ENCODE measurements at regions not wholly inside any gene's neighbourhood (a gene's known extent, or its start where the extent isn't known, plus 50 kb on each side); places are given as distances from the start of the nearest gene placed in this dataset.
"Not testable (repeated sequence)": the region's sequence is repeated elsewhere in the genome, so short reads cannot be mapped to it uniquely, and the experiment has no call there.

GRCh38 chr1:177646757-177647730, 322.8 kb downstream of the SEC16B start:
- no peak for ATAC-seq (ENCODE audit: low read depth in 2 of 2)

GRCh38 chr1:177645491-177646190, 324.2 kb downstream of the SEC16B start:
- H3K4me3 Mint-ChIP-seq: no peak overlapping the region
- H3K4me1 Mint-ChIP-seq: no peaks in the 10 kb centered on the region
- Histone ChIP-seq H3K9me3 (ENCODE audit: control insufficient read depth in 2 of 2, low read length in 2 of 2) (no peaks in the 10 kb centered on the region), H3K4me3 (ENCODE audit: low read depth, low read length) (no peak overlapping the region), H3K27ac (ENCODE audit: insufficient read depth, low read length, poor library complexity, severe bottlenecking) (no peak overlapping the region), H3K4me1 (ENCODE audit: control insufficient read depth, insufficient read depth, low read length, poor library complexity, severe bottlenecking) (no peaks in the 10 kb centered on the region), H3K27me3 (ENCODE audit: control insufficient read depth, insufficient read depth, low read length) (no peaks in the 10 kb centered on the region), H3K36me3 (ENCODE audit: control insufficient read depth, insufficient read depth, low read length) (no peaks in the 10 kb centered on the region)
- H3K27ac Mint-ChIP-seq: no peak overlapping the region
- H3K9me3 Mint-ChIP-seq: peaks cover 2 to 14% (median 6%) of the 10 kb centered on the region in 7 donors
- DNase-seq (no peak), ATAC-seq (ENCODE audit: low read depth in 2 of 2) (no peak)
- no peaks in the 10 kb centered on the region for H3K27me3 Mint-ChIP-seq
- H3K36me3 Mint-ChIP-seq: no peaks in the 10 kb centered on the region

More at GRCh38 chr1:177646757-177647730, 322.8 kb downstream of the SEC16B start:
- H3K4me1 Mint-ChIP-seq: no peaks in the 10 kb centered on the region
- H3K27ac ChIP-seq (ENCODE audit: insufficient read depth, low read length, poor library complexity, severe bottlenecking): no peak overlapping the region
- H3K4me3 Mint-ChIP-seq: no peak overlapping the region
- no peaks in the 10 kb centered on the region for H3K9me3 ChIP-seq (ENCODE audit: control insufficient read depth in 2 of 2, low read length in 2 of 2)
- no peaks in the 10 kb centered on the region for H3K27me3 Mint-ChIP-seq
- no peaks in the 10 kb centered on the region for H3K36me3 Mint-ChIP-seq
- no peaks in the 10 kb centered on the region for H3K27me3 ChIP-seq (ENCODE audit: control insufficient read depth, insufficient read depth, low read length)
- no peak overlapping the region for H3K4me3 ChIP-seq (ENCODE audit: low read depth, low read length)
- no peak for DNase-seq
- H3K36me3 ChIP-seq (ENCODE audit: control insufficient read depth, insufficient read depth, low read length): no peaks in the 10 kb centered on the region
- H3K27ac Mint-ChIP-seq: no peak overlapping the region
- H3K9me3 Mint-ChIP-seq: peaks cover 2 to 14% (median 5%) of the 10 kb centered on the region in 7 donors
- no peaks in the 10 kb centered on the region for H3K4me1 ChIP-seq (ENCODE audit: control insufficient read depth, insufficient read depth, low read length, poor library complexity, severe bottlenecking)

- Mint-ChIP-seq H3K27ac (no peak overlapping the region), H3K4me3 (no peak overlapping the region), H3K36me3 (no peaks in the 10 kb centered on the region), H3K4me1 (no peaks in the 10 kb centered on the region), H3K27me3 (no peaks in the 10 kb centered on the region), H3K9me3 (peaks cover 0 to 7% (median 3%) of the 10 kb centered on the region in 7 donors)
- Histone ChIP-seq H3K4me3 (ENCODE audit: low read depth, low read length) (no peak overlapping the region), H3K4me1 (ENCODE audit: control insufficient read depth, insufficient read depth, low read length, poor library complexity, severe bottlenecking) (no peaks in the 10 kb centered on the region), H3K36me3 (ENCODE audit: control insufficient read depth, insufficient read depth, low read length) (no peaks in the 10 kb centered on the region), H3K27me3 (ENCODE audit: control insufficient read depth, insufficient read depth, low read length) (no peaks in the 10 kb centered on the region), H3K9me3 (ENCODE audit: control insufficient read depth in 2 of 2, low read length in 2 of 2) (no peaks in the 10 kb centered on the region), H3K27ac (ENCODE audit: insufficient read depth, low read length, poor library complexity, severe bottlenecking) (no peak overlapping the region)
- no peak for ATAC-seq (ENCODE audit: low read depth in 2 of 2)
- no peak for DNase-seq
Observed at GRCh38 chr1:177640687-177641086, 329.2 kb downstream of the SEC16B start.

GRCh38 chr1:177634151-177634550, 335.7 kb downstream of the SEC16B start:
- not testable (repeated sequence) for H3K36me3 Mint-ChIP-seq; H3K4me3 Mint-ChIP-seq; DNase-seq; H3K27ac ChIP-seq (ENCODE audit: insufficient read depth, low read length, poor library complexity, severe bottlenecking); H3K27me3 ChIP-seq (ENCODE audit: control insufficient read depth, insufficient read depth, low read length); H3K9me3 ChIP-seq (ENCODE audit: control insufficient read depth in 2 of 2, low read length in 2 of 2); ATAC-seq (ENCODE audit: low read depth in 2 of 2); H3K4me3 ChIP-seq (ENCODE audit: low read depth, low read length); H3K27ac Mint-ChIP-seq; H3K4me1 ChIP-seq (ENCODE audit: control insufficient read depth, insufficient read depth, low read length, poor library complexity, severe bottlenecking); H3K27me3 Mint-ChIP-seq; H3K36me3 ChIP-seq (ENCODE audit: control insufficient read depth, insufficient read depth, low read length); H3K4me1 Mint-ChIP-seq
- H3K9me3 Mint-ChIP-seq: peaks cover 0 to 11% (median 1%) of the 10 kb centered on the region in 7 donors

GRCh38 chr1:177632923-177633615, 336.8 kb downstream of the SEC16B start:
- H3K9me3 Mint-ChIP-seq: peaks cover 0 to 11% (median 1%) of the 10 kb centered on the region in 7 donors
- no peaks in the 10 kb centered on the region for H3K27me3 ChIP-seq (ENCODE audit: control insufficient read depth, insufficient read depth, low read length)
- H3K4me3 Mint-ChIP-seq: no peak overlapping the region
- no peaks in the 10 kb centered on the region for H3K36me3 ChIP-seq (ENCODE audit: control insufficient read depth, insufficient read depth, low read length)
- no peaks in the 10 kb centered on the region for H3K27me3 Mint-ChIP-seq
- no peak overlapping the region for H3K27ac Mint-ChIP-seq
- no peaks in the 10 kb centered on the region for H3K4me1 ChIP-seq (ENCODE audit: control insufficient read depth, insufficient read depth, low read length, poor library complexity, severe bottlenecking)
- H3K27ac ChIP-seq (ENCODE audit: insufficient read depth, low read length, poor library complexity, severe bottlenecking): no peak overlapping the region
- H3K9me3 ChIP-seq (ENCODE audit: control insufficient read depth in 2 of 2, low read length in 2 of 2): no peaks in the 10 kb centered on the region
- DNase-seq (no peak), ATAC-seq (ENCODE audit: low read depth in 2 of 2) (no peak)
- H3K4me3 ChIP-seq (ENCODE audit: low read depth, low read length): no peak overlapping the region
- H3K36me3 Mint-ChIP-seq: no peaks in the 10 kb centered on the region
- H3K4me1 Mint-ChIP-seq: no peaks in the 10 kb centered on the region

GRCh38 chr1:177631770-177632169, 338.1 kb downstream of the SEC16B start:
- ATAC-seq (ENCODE audit: low read depth in 2 of 2) (no peak), DNase-seq (no peak)
- Histone ChIP-seq H3K9me3 (ENCODE audit: control insufficient read depth in 2 of 2, low read length in 2 of 2) (no peaks in the 10 kb centered on the region), H3K27ac (ENCODE audit: insufficient read depth, low read length, poor library complexity, severe bottlenecking) (no peak overlapping the region), H3K36me3 (ENCODE audit: control insufficient read depth, insufficient read depth, low read length) (no peaks in the 10 kb centered on the region), H3K4me3 (ENCODE audit: low read depth, low read length) (no peak overlapping the region), H3K27me3 (ENCODE audit: control insufficient read depth, insufficient read depth, low read length) (no peaks in the 10 kb centered on the region), H3K4me1 (ENCODE audit: control insufficient read depth, insufficient read depth, low read length, poor library complexity, severe bottlenecking) (no peaks in the 10 kb centered on the region)
- Mint-ChIP-seq H3K36me3 (no peaks in the 10 kb centered on the region), H3K9me3 (peaks cover 0 to 11% (median 3%) of the 10 kb centered on the region in 7 donors), H3K4me1 (no peaks in the 10 kb centered on the region), H3K27me3 (no peaks in the 10 kb centered on the region), H3K27ac (no peak overlapping the region), H3K4me3 (no peak overlapping the region)

GRCh38 chr1:177629526-177629925, 340.3 kb downstream of the SEC16B start:
- ATAC-seq (ENCODE audit: low read depth in 2 of 2) (no peak), DNase-seq (no peak)
- no peaks in the 10 kb centered on the region for H3K4me1 Mint-ChIP-seq
- no peak overlapping the region for H3K4me3 Mint-ChIP-seq
- no peak overlapping the region for H3K4me3 ChIP-seq (ENCODE audit: low read depth, low read length)
- H3K9me3 ChIP-seq (ENCODE audit: control insufficient read depth in 2 of 2, low read length in 2 of 2): no peaks in the 10 kb centered on the region
- no peaks in the 10 kb centered on the region for H3K27me3 ChIP-seq (ENCODE audit: control insufficient read depth, insufficient read depth, low read length)
- H3K27ac Mint-ChIP-seq: no peak overlapping the region
- no peak overlapping the region for H3K27ac ChIP-seq (ENCODE audit: insufficient read depth, low read length, poor library complexity, severe bottlenecking)
- peaks cover 0 to 21% (median 4%) of the 10 kb centered on the region in 7 donors for H3K9me3 Mint-ChIP-seq
- H3K4me1 ChIP-seq (ENCODE audit: control insufficient read depth, insufficient read depth, low read length, poor library complexity, severe bottlenecking): no peaks in the 10 kb centered on the region
- no peaks in the 10 kb centered on the region for H3K36me3 ChIP-seq (ENCODE audit: control insufficient read depth, insufficient read depth, low read length)
- H3K27me3 Mint-ChIP-seq: no peaks in the 10 kb centered on the region
- H3K36me3 Mint-ChIP-seq: no peaks in the 10 kb centered on the region
